ENCODE measurements at regions not wholly inside any gene's neighbourhood (a gene's known extent, or its start where the extent isn't known, plus 50 kb on each side); places are given as distances from the start of the nearest gene placed in this dataset.

- Histone ChIP-seq H3K4me1 (ENCODE audit: insufficient read depth, low read length, poor library complexity, severe bottlenecking) (no peaks in the 10 kb centered on the region), H3K36me3 (ENCODE audit: insufficient read depth, low read length, poor library complexity, severe bottlenecking) (no peaks in the 10 kb centered on the region), H3K27ac (ENCODE audit: low read depth, low read length, poor library complexity, severe bottlenecking) (no peak overlapping the region), H3K4me3 (ENCODE audit: low read depth, low read length, poor library complexity, severe bottlenecking) (no peak overlapping the region), H3K27me3 (replicated peaks; ENCODE audit: insufficient read depth, low read depth, low read length, poor library complexity) (no peaks in the 10 kb centered on the region), H3K9me3 (ENCODE audit: low read depth, low read length, poor library complexity, severe bottlenecking) (peaks cover 6% of the 10 kb centered on the region)
- CTCF ChIA-PET: no interaction called here
- POLR2A ChIA-PET (ENCODE audit: low non-redundant PET): no interaction called here
- no peak for DNase-seq (ENCODE audit: low spot score)
- no TSS peak for BruUV-seq (replicated peaks)
- no peak for TF ChIP-seq EZH2 (IDR thresholded peaks at IDR 0.05; ENCODE audit: borderline replicate concordance, low read depth, low read length, poor library complexity, severe bottlenecking)
- no peak for TF ChIP-seq CTCF (conservative IDR thresholded peaks at IDR 0.05; ENCODE audit: low read depth, low read length)
- intact Hi-C loops (cut with micrococcal nuclease; ENCODE audit: unreplicated experiment): no loop called here
Observed at GRCh38 chr21:16353764-16354163, 624.0 kb downstream of the USP25 start.

- Histone ChIP-seq H3K9me3 (ENCODE audit: low read depth, low read length, poor library complexity, severe bottlenecking) (peaks cover 9% of the 10 kb centered on the region), H3K27ac (ENCODE audit: low read depth, low read length, poor library complexity, severe bottlenecking) (no peak overlapping the region), H3K27me3 (replicated peaks; ENCODE audit: insufficient read depth, low read depth, low read length, poor library complexity) (no peaks in the 10 kb centered on the region), H3K36me3 (ENCODE audit: insufficient read depth, low read length, poor library complexity, severe bottlenecking) (no peaks in the 10 kb centered on the region), H3K4me3 (ENCODE audit: low read depth, low read length, poor library complexity, severe bottlenecking) (no peak overlapping the region), H3K4me1 (ENCODE audit: insufficient read depth, low read length, poor library complexity, severe bottlenecking) (no peaks in the 10 kb centered on the region)
- BruUV-seq (replicated peaks): no TSS peak
- intact Hi-C loops (cut with micrococcal nuclease; ENCODE audit: unreplicated experiment): no loop called here
- POLR2A ChIA-PET (ENCODE audit: low non-redundant PET): no interaction called here
- TF ChIP-seq CTCF (conservative IDR thresholded peaks at IDR 0.05; ENCODE audit: low read depth, low read length) (no peak), EZH2 (IDR thresholded peaks at IDR 0.05; ENCODE audit: borderline replicate concordance, low read depth, low read length, poor library complexity, severe bottlenecking) (no peak)
- DNase-seq (ENCODE audit: low spot score): no peak
- CTCF ChIA-PET: no interaction called here
Observed at GRCh38 chr21:16357994-16358393, 628.2 kb downstream of the USP25 start.

- Histone ChIP-seq H3K27me3 (replicated peaks; ENCODE audit: insufficient read depth, low read depth, low read length, poor library complexity) (no peaks in the 10 kb centered on the region), H3K4me3 (ENCODE audit: low read depth, low read length, poor library complexity, severe bottlenecking) (no peak overlapping the region), H3K9me3 (ENCODE audit: low read depth, low read length, poor library complexity, severe bottlenecking) (peaks cover 9% of the 10 kb centered on the region), H3K36me3 (ENCODE audit: insufficient read depth, low read length, poor library complexity, severe bottlenecking) (no peaks in the 10 kb centered on the region), H3K27ac (ENCODE audit: low read depth, low read length, poor library complexity, severe bottlenecking) (no peak overlapping the region), H3K4me1 (ENCODE audit: insufficient read depth, low read length, poor library complexity, severe bottlenecking) (no peaks in the 10 kb centered on the region)
- ChIA-PET CTCF (no interaction called here), POLR2A (ENCODE audit: low non-redundant PET) (no interaction called here)
- intact Hi-C loops (cut with micrococcal nuclease; ENCODE audit: unreplicated experiment): no loop called here
- TF ChIP-seq EZH2 (IDR thresholded peaks at IDR 0.05; ENCODE audit: borderline replicate concordance, low read depth, low read length, poor library complexity, severe bottlenecking) (no peak), CTCF (conservative IDR thresholded peaks at IDR 0.05; ENCODE audit: low read depth, low read length) (no peak)
- no TSS peak for BruUV-seq (replicated peaks)
- DNase-seq (ENCODE audit: low spot score): no peak
Observed at GRCh38 chr21:16358784-16359183, 629.0 kb downstream of the USP25 start.

All from A673 (cell line).